Suppressor macrophage treated with lipopolysaccharide for 4 hours (primary cell): ENCODE measurements at regions not wholly inside any gene's neighbourhood (a gene's known extent, or its start where the extent isn't known, plus 50 kb on each side); places are given as distances from the start of the nearest gene placed in this dataset.
"Not testable (repeated sequence)": the region's sequence is repeated elsewhere in the genome, so short reads cannot be mapped to it uniquely, and the experiment has no call there.

Source experiments
- DNase-seq: peaks from one replicate; pipeline ENCODE4 v3.0.0-alpha.2; 2020

DNA sequence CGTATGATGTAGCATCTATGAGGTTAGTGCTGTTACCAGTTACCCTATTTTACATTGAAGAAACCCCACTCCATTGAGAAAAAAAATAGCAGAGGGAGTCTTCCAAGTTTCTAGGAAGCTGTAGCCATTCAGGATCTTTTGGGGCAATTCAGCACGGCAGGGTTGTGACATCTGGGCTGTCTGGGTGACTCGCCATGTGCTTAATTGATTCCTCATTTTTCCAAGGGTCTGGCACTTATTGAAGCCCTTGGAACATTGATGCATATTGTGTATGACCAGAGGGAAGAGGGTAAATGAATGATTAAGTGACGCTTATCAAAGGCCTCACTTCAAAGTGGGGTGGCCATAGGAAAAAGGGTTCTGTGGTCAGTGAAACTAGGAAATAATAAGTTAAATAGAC is 248.7 kb downstream of the ARHGAP12 start:
- DNase-seq, result no peak

DNA sequence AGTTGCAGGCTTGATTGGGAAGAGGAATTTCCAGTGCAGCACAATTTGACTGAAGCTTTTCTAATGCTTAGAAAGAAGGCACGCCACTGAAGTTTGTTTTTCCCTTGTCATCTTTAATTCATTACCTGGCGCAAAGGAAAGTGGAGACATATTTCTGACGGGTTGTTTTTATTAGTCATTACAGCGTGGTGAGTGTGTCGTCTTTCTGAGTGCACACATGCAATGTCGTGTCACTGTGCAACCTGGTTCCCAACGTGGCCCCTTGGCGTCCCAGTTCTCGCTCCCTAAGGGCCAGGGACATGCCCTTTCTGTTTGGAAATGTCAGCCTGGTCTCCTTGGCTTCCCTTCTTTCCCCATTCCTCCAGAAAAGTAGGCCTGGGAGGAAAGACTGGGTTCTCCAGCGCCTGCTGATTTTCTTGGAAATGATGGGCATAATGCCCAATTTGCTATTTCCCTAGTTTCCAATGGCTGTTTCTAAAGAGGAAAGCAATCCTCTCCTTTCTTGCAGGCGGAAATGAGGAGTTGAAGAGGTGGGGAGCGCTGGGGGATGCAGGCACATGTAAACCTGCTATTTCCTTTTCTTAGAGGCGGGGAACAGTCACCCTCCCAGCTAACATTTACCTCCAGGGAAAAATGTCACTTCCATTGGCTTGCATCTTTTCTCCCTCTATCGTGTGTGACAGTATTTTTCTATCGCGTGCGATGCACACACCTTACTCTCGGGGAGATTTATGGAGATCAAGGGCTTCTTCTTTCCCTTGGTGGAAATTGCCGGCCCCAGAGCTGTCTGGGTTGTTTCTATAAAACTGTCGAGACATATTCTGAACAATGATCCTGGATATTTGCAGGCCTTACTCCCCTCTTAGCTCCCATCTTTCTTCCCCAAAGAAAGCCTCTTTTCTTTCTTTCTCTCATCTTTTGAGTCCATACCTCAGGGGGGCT is 249.8 kb downstream of the ARHGAP12 start:
- no peak for DNase-seq

DNA sequence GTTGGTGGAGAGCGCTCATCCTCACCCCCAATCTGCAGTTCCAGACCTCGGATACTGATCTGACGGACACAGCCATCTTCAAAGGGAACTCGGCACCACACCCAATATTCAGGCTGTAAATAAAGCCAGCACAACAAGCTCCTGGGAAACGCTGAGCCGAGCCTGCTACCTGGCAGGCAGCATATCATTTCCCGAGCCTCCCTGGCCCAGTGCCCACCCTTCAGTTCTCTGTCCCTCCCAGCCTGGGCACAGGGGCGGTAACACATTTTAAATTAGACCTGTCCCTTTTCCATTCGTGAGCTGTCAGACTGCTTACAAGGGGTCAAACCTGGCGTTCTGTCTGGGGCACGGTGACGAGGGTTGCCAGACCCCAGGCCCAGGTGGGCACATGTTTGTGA is 250.5 kb downstream of the ARHGAP12 start:
- DNase-seq, result no peak

DNA sequence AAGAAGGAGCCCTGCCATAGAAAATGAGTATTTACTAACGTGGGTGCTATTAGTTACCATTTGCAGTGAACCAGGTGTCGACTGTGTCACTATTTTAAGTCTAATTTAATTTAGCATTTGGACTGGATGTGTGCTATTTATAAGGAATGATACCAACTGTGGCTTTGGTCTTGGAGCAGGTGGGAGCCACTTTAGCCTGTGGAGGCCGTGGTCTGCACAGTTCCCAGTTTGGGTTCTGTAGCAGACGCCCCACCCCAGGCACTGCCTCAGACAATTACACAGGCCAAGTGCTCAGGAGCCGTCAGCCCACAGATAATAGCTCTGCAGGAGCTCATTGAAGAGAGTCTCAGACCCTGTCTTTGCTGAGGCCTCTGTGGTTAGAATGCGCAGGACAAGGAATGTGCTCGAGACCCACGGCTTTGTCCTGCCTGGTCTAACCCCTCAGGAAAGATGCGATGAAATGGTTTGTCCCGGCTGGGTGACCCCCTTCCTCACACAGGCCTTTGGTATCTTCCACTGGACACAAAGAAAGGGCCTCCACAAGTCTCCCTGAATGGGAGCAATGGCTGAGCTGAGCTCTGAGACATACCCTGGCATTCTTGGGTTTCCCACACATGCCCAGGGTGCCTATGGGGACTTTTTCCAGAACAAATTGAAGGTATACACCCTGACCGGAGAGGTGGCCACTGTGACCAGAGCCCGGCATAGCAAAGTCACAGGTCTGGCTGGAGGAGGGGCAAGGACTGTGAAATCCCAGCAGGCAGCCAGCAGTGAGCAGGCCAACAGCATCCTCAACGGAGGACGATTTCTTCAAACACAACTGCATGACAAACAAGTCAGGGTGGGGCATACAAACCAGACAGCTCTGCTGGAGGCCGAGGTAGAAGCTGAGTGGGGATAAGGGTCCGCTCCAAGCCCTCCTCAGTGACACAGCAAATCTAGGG is 251.2 kb downstream of the ARHGAP12 start:
- DNase-seq, result no peak

DNA sequence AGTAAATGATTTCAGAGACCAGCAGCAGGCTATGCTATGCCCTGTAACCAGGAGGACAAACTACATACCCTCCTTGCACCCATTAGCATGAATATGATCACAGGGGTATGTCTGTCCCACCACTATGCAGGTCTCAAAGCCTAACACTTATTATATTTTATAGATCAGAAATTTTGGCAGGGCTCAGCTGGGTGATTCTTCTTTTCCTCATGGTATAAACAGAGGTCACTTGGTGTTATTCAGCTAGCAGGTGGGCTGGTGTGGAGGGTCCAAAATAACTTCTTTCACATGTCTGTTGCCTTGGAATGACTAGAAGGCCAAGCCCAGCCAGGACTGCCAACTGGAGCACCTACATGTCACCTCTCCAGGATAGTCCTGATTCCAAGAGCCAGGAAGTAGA is 252.9 kb downstream of the ARHGAP12 start:
- DNase-seq, result no peak

DNA sequence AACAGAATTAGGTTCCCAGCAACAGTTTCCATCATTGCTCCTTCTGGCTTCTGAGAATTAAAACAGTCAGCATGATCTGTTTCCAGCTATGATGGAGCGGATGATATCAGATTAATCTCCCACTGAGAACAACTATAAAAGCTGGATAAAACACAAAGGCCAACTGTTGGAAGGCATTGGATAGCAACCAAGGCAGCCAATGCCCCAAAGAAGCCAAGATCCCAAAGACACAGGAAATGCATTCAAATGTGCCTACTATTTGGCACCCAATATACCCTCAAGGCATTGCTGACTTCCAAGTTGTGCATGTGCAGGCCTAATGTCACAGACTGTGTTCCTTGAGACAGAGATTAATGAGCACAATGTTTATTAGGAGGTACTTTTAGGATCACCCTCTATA is 259.3 kb downstream of the ARHGAP12 start:
- DNase-seq, result no peak

DNA sequence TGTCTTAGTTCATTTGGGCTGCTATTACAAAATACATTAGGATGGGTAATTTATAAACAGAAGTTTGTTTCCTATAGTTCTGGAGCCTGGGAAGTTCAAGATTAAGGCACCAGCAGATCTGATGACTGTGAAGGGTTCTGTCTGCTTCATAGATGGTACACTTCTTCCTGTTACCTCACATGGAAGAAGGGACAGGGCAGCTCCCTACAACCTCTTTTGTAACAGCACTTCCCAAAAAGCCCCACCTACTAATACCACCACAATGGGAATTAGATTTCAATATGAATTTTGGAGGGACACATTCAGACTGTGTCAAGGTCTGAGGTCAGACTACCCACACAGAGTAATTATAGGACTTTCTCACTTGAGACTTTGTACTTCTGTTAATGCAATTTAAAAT is 260.3 kb downstream of the ARHGAP12 start:
- peak; percentile 56 for DNase-seq

DNA sequence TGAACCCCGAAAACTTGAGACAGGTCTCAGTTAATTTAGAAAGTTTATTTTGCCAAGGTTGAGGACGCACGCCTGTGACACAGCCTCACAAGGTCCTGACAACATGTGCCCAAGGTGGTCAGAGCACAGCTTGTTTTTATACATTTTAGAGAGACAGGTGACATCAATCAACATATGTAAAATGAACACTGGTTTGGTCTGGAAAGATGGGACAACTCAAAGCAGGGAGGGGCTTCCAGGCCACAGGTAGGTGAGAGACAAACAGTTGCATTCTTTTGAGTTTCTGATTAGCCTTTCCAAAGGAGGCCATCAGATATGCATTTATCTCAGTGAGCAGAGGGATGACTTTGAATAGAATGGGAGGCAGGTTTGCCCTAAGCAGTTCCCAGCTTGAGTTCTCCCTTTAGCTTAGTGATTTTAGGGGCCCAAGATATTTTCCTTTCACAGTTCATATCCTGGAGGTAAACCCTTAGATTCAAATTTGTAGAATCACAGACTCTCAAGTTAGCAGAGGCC is 262.8 kb downstream of the ARHGAP12 start:
- not testable (repeated sequence) for DNase-seq

DNA sequence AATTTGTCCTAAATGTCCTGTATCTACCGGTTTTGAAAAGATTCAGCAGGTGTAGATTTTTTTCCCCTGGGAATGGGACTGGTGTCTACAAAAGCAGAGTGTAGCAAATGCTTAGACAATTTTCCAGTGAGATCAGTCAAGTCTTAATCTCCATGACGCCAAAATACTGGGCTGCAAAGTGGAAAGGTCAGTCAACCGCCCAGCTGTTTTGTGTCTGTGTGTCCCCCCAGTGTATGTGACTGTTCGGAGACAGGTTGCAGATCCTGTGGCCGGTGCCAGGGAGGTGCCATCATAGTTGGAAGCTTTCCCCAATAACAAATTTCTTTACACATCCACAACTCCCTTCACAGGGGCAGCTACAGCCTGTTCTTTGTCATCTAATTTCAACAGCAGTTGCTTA is 263.8 kb downstream of the ARHGAP12 start:
- no peak for DNase-seq

DNA sequence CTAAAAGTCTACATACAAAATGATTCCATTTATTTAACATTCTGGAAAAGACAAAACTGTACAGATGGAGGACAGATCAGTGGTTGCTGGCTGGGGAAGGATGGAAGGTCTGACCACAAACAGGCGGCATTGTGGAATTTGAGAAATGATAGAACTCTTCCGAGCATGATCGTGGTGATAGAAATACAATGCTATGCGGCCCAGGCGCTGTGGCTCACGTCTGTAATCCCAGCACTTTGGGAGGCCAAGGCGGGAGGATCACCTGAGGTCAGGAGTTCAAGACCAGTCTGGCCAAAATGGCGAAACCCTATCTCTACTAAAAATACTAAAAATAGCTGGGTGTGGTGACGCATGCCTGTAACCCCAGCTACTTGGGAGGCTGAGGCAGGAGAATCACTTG is 264.6 kb downstream of the ARHGAP12 start:
- not testable (repeated sequence) for DNase-seq

DNA sequence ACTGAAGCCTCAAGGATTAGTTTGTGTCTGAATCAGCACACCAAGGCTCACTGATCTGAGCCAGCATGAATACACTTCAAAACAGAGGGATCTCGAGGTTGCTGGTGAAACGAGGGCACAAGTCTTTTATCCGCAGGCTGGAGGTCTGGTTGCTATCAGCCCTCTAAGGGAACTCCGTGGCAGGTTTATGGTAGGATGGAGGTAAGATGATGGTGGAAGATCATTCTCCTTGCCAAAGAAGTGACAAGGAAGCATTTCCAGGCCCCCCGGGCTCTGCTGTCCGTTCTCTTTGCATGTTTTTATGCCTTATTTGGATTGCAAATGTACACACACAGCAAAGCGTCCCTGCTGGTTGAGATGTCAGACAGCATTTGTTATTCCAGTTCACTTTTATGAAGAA is 268.3 kb downstream of the ARHGAP12 start:
- no peak for DNase-seq

DNA sequence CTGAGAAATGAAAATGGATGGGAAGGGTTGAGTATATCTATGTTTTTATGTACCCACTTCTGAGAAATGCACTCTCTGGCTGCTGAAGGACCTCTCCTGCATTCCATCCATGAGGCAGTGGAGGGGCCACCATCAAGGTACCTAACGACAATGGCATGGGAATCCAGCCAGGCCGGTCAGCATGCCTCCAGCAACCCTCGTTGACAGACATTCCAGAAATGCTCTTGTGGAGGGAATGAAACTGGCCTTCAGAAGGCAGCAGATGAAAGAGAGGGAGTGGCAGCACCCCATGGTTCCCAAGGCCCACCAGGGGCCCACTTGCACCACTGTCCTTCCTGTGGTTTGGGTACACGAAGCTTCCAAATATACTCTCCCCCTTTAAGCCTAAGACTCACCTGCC is 269.0 kb downstream of the ARHGAP12 start:
- DNase-seq, result no peak

DNA sequence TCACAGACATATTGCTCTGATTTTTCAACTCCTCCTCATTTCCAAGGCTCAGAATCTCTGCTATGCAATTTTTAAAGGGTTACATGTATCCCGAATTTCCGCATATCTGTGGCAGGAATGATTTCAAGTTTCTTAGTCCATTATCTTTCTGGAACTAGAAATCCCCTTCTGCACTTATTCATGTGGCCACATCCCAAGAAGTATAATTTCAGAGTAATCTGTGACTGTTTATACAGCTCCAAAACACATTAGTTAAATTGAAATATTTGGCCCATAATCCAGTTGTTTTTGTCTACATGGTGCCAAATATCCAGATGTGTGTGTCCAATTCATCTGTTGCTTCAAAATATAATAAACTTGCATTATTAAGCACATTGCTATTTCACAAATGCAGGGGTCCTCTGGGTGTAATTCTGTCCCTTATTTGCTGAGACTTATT is 271.2 kb downstream of the ARHGAP12 start:
- no peak for DNase-seq

DNA sequence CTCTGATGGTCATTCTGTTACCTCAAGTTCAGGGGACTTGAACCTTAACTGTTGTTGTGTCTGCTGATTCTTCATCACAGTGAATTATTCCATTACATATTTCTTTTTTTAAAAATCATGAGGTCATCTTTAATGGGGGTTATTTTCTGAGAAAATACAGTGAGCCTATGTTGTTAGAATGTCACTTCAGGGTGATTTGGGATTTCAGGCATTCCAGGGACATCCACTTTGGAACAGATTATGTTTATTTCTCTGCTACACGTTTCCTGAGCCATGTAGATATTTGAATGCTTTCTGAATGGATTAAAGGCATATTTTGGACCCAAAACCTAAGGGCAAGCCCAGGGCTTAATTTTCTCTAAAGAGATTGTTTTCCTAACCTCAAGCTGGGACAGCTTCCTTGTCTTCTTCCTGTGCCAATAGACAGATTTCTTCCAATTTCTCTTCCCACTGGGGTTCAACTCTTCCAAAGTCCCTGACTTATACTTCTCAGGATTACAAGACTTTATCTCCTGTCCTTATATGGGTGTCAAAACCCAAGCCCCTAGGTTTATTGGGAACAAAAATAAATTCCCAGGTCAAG is 271.7 kb downstream of the ARHGAP12 start:
- no peak for DNase-seq

DNA sequence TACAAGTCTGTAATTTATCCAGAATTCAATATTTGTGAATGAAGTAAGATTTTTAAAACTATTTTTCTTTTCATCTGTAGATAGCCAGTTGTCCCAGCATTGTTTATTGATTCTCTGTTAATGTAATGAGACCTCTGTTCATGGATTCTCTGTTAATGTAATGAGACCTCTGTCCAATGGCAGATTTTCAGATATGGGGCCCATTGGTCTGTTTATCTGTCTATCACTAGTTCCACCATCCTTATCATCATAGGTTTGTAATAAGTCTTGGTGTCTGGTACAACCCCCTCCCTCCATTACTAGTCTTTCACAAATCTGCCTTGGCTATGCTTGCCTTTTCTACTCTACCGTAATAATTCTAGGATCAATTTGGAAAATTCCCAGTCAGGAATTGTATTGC is 276.6 kb downstream of the ARHGAP12 start:
- no peak for DNase-seq

DNA sequence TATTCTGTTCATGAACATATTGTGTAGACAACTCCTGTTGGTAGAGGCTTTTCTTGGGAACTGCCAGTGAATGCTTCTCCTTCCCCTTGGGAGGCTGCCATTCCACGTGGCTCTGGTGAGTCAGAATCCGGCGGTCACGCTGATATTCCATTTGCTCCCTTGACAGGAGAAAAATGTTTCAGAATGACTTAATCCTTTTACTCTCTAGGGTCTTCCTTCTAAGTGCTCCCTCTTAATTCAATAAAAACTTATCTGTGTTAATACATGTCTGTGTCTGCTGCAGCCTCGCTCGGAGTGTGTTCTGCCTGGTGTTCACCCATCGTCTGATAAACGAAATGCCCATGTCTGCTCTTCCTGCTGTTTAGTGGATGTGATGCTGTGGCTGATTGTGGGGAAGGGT is 278.6 kb downstream of the ARHGAP12 start:
- DNase-seq, result no peak

DNA sequence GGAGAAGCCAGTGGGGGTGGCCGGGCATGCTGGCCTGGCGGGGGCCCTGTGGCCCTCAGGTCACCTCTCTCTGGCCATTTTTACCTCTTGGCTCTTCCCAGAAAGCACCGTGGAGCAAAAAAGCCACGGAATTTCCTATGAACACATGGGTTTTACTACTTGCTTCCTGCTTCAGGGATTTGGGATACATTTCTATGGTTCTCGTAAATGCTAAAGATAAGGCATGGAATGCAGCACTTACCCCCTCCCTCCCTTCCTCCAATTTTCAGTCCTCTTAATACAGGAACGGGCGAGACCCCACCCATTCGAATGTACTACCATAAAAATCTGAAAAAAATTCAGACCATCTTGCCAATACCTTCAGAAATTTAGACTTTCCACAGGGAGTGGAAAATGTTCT is 279.7 kb downstream of the ARHGAP12 start:
- DNase-seq, result no peak

DNA sequence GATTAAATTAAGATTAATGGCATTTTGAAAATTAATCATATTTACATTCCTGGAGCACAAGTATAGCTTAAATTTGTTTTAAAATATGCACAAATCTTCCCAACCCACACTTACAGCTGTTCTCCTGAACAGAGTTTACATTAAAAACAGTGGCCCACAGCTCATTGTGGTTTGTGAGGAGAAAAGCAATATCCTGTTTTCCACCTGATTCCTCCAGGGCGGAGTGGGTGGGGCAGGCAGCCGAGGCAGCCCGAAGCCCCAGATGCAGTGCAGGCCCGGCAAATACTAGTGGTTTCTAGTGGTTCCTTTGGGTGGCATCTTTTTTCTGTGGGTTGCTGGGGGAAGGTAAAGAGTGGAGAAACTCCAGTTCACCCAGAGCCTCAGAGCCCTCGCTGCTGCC is 280.8 kb downstream of the ARHGAP12 start:
- no peak for DNase-seq

DNA sequence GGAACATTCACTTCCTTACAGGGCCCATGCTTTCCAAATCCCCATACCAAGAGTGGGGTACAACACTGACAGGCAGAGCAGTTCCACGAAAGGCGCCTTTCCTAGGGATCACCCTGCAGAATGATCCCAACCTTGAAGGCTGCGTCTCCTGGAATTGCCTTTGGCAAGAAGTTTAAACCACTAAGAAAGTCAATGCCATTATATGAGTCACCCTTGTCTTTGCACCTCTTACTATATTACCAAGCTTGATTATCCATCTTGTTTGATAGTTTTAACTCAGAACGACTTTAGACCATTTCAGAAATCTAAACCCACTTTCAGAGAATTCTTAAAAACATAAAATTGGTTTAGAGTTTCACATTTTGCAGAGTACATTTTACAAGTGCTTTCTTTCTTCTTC is 282.1 kb downstream of the ARHGAP12 start:
- DNase-seq, result no peak

DNA sequence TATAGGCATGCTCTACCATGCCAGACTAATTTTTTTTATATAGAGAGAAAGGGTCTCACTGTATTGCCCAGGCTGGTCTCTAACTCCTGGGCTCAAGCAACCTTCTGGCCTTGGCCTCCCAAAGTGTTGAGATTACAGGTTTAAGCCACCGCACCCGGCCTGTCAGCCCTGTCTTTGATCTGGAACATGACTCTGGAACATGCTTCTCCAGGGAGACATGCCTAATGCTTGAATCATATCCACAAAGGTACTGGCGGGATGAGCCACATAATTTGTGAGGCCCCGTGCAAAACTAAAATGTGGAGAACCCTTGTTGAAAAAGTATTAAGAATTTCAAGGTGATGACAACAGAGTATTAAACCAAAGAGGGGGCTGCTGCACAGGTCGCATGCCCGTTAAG is 282.8 kb downstream of the ARHGAP12 start:
- no peak for DNase-seq

DNA sequence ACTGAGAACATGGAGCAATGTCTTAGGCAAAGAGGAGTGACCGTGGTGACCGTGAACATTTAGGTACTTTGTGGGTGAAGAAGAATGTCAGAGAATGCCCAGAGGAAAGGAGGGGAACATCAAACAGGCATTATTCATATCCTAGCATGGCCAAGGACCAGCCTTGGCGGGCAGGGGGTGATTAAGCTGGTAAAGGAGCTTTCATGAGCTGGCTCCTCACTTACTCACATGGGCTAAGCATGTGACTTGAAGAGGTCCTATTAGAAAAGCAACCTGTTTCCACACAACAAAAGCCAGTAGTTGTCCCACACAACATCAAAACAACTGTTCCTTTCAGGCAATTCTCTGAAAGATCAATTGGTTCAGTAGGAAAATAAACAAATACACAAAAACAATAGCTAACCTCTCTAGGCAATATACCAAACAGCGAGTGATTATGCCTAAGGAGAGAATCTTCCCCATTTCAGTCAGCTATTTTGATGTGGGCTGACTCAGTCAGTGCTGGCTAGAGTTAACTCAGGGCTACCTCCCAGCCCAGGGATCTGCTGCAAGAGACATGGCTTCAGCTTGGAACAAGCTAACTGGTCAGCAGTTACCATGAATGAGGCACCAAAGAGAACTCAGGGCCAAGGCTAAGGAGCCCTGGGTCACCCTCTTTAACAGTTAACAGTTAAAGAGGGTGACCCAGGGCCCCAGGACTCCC is 283.5 kb downstream of the ARHGAP12 start:
- DNase-seq, result peak; percentile 43

DNA sequence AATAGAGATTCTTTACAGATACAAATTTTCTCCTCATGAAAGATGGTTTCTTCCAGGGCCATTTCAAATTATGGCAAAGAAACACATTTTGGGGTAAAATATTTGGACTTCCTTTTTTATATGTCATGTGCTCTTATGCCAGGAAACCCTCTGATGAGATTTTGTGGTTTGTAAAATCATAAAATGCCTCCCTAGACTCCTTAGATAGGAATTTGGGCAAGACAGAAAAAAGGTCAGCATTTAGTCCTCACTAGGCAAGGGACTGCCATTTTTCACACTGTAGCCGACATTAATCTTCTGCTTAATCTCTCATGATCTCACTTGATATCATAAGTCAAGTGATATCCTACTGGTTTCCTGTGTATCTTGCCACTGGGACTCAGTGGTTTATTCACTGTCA is 286.4 kb downstream of the ARHGAP12 start:
- DNase-seq, result no peak
